ENCODE measurements at regions not wholly inside any gene's neighbourhood (a gene's known extent, or its start where the extent isn't known, plus 50 kb on each side); places are given as distances from the start of the nearest gene placed in this dataset.

GRCh38 chr3:21331857-21332256, 419.2 kb downstream of the ZNF385D start:
- H3K4me1 ChIP-seq (ENCODE audit: control insufficient read depth, insufficient read depth, low read length) = no peaks in the 10 kb centered on the region
- DNase-seq (no peak), ATAC-seq (ENCODE audit: low read depth) (no peak)
- ChIA-PET POLR2A (ENCODE audit: unreplicated experiment) (no interaction called here), CTCF (no interaction called here)
- dilution Hi-C loops (cut with HindIII; ENCODE audit: low sequenced_read_pairs, unreplicated experiment) (no loop called here), in situ Hi-C loops (cut with MboI; ENCODE audit: low sequenced_read_pairs) (loop anchor here (25.0 kb wide), 1 partner anchor 95 kb away; no protein-coding TSS in a partner anchor), intact Hi-C loops (cut with micrococcal nuclease) (no loop called here)
- no peak for TF ChIP-seq MAZ (IDR thresholded peaks at IDR 0.05; ENCODE audit: borderline replicate concordance, low read depth, low read length)
- no peak for TF ChIP-seq FOS (IDR thresholded peaks at IDR 0.05; ENCODE audit: low read depth, low read length)
- TF ChIP-seq NFE2L2 (IDR thresholded peaks at IDR 0.05; ENCODE audit: low read depth, low read length) = no peak
- no peak for TF ChIP-seq MAFK (IDR thresholded peaks at IDR 0.05; ENCODE audit: low read depth, low read length)
- no peak for TF ChIP-seq BHLHE40 (IDR thresholded peaks at IDR 0.05; ENCODE audit: low read depth, low read length)
- no peak for TF ChIP-seq POLR2A (IDR thresholded peaks at IDR 0.05; ENCODE audit: low read depth, low read length)
- TF ChIP-seq CTCF (conservative IDR thresholded peaks at IDR 0.05; ENCODE audit: low read depth, low read length) = no peak
- no peak for TF ChIP-seq MXI1 (IDR thresholded peaks at IDR 0.05; ENCODE audit: borderline replicate concordance, low read depth, low read length)
- no peak for TF ChIP-seq SMC3 (IDR thresholded peaks at IDR 0.05; ENCODE audit: low read depth, low read length)
- TF ChIP-seq RAD21 (IDR thresholded peaks at IDR 0.05; ENCODE audit: low read length) = no peak
- TF ChIP-seq CEBPB (IDR thresholded peaks at IDR 0.05; ENCODE audit: low read depth, low read length) = no peak
- no peak for TF ChIP-seq RFX5 (IDR thresholded peaks at IDR 0.05; ENCODE audit: low read depth, low read length)
- TF ChIP-seq CHD1 (IDR thresholded peaks at IDR 0.05; ENCODE audit: low read depth, low read length) = no peak
- TF ChIP-seq USF2 (IDR thresholded peaks at IDR 0.05; ENCODE audit: low read depth, low read length) = no peak
- TF ChIP-seq ELK1 (IDR thresholded peaks at IDR 0.05; ENCODE audit: borderline replicate concordance, low read depth, low read length) = no peak
- no peak for TF ChIP-seq RCOR1 (IDR thresholded peaks at IDR 0.05; ENCODE audit: insufficient replicate concordance, low read length)
- no peak overlapping the region for H4K8ac ChIP-seq (ENCODE audit: low read depth in 2 of 2, low read length in 2 of 2)
- no peak overlapping the region for H3K14ac ChIP-seq (replicated peaks; ENCODE audit: low read depth, low read length)
- H2BK15ac ChIP-seq (ENCODE audit: low read depth, low read length) = no peak overlapping the region
- no peaks in the 10 kb centered on the region for H3K27me3 ChIP-seq (ENCODE audit: control insufficient read depth, insufficient read depth, low read length)
- H3K56ac ChIP-seq (ENCODE audit: extremely low read depth, insufficient read depth, low read length) = no peak overlapping the region
- H2AFZ ChIP-seq (replicated peaks; ENCODE audit: low read length, poor library complexity) = no peak overlapping the region
- no peak overlapping the region for H2AK9ac ChIP-seq (replicated peaks; ENCODE audit: low read depth, low read length, poor library complexity)
- no peak overlapping the region for H3K27ac ChIP-seq (ENCODE audit: insufficient read depth, low read length)
- no peak overlapping the region for H2BK120ac ChIP-seq (ENCODE audit: low read depth, low read length)
- no peak overlapping the region for H4K5ac ChIP-seq (ENCODE audit: low read depth, low read length)
- no peak overlapping the region for H3K4me2 ChIP-seq (ENCODE audit: low read depth, low read length)
- no peak overlapping the region for H3K4me3 ChIP-seq (ENCODE audit: insufficient read depth, low read depth, low read length)
- no peaks in the 10 kb centered on the region for H3K79me1 ChIP-seq (ENCODE audit: low read depth in 1 of 2, low read length in 2 of 2)
- no peak overlapping the region for H3K18ac ChIP-seq (ENCODE audit: low read depth, low read length)
- BruUV-seq (replicated peaks) = no TSS peak
- no peak overlapping the region for H2BK20ac ChIP-seq (ENCODE audit: low read depth, low read length)
- H4K91ac ChIP-seq (ENCODE audit: insufficient read depth, low read depth, low read length) = no peak overlapping the region
- H3K4ac ChIP-seq (ENCODE audit: low read depth, low read length) = no peak overlapping the region
- no peak overlapping the region for H2AK5ac ChIP-seq (ENCODE audit: low read depth, low read length)
- no peaks in the 10 kb centered on the region for H3K9me1 ChIP-seq (ENCODE audit: insufficient read depth, low read length)
- WGBS, 2 experiments (ENCODE audit: extremely low coverage in 2 of 2, insufficient read length in 1 of 2) = no CpG with 5 or more reads among the region's 1 CpG
- no peak overlapping the region for H3K9ac ChIP-seq (ENCODE audit: low read depth, low read length)
- H4K20me1 ChIP-seq (ENCODE audit: insufficient read depth, low read length) = no peaks in the 10 kb centered on the region
- no peak overlapping the region for H3K23ac ChIP-seq (ENCODE audit: low read depth, low read length)
- H3K9me3 ChIP-seq (ENCODE audit: control insufficient read depth, insufficient read depth, low read length) = no peaks in the 10 kb centered on the region; the same call in 1 of the 2 replicates
- H2BK5ac ChIP-seq (ENCODE audit: low read depth, low read length, poor library complexity, severe bottlenecking) = no peak overlapping the region
- no peaks in the 10 kb centered on the region for H3K36me3 ChIP-seq (ENCODE audit: control insufficient read depth, insufficient read depth, low read length)
